A673 (cell line): ENCODE measurements at regions not wholly inside any gene's neighbourhood (a gene's known extent, or its start where the extent isn't known, plus 50 kb on each side); places are given as distances from the start of the nearest gene placed in this dataset.

Experiments used
- BruUV-seq: library from RNA; stranded (reverse); fragments of 400-500 nt; replicated peaks from 2 replicates; lab custom pipeline; 2021; lab: Mats Ljungman, UMichigan
- CTCF ChIA-PET: fragments of 300-600 bp; sonication (Branson Sonifier 250); formaldehyde crosslinking; loops from one replicate; lab custom pipeline; 2022; ENCODE audit warnings: antibody characterized with exemption; lab: Charles Lee
- POLR2A ChIA-PET: fragments of 300-600 bp; sonication (Branson Sonifier 250); formaldehyde crosslinking; loops from one replicate; lab custom pipeline; 2022; ENCODE audit warnings: antibody characterized with exemption; ENCODE audit not compliant: low non-redundant PET; lab: Charles Lee
- DNase-seq: peaks from one replicate; pipeline ENCODE4 v3.0.0-alpha.2; 2015; ENCODE audit warnings: low spot score
- H3K27ac ChIP-seq: fragments of 200-600 bp; sonication (generic); 2 replicates; pipeline ENCODE4 v1.5.1; 2016; ENCODE audit warnings: mixed run types, low read depth, mild to moderate bottlenecking, mixed read lengths, antibody characterized with exemption, low read length; ENCODE audit not compliant: poor library complexity, severe bottlenecking
- H3K27me3 ChIP-seq: fragments of 200-600 bp; sonication (generic); replicated peaks from 2 replicates; pipeline ENCODE4 v1.6.1; 2017; ENCODE audit warnings: mixed run types, low read depth, mild to moderate bottlenecking, mixed read lengths, antibody characterized with exemption, low read length; ENCODE audit not compliant: insufficient read depth, poor library complexity
- H3K36me3 ChIP-seq: fragments of 200-600 bp; sonication (generic); 2 replicates; pipeline ENCODE4 v1.6.1; 2016; ENCODE audit warnings: mixed run types, mild to moderate bottlenecking, mixed read lengths, antibody characterized with exemption, low read length; ENCODE audit not compliant: insufficient read depth, poor library complexity, severe bottlenecking
- H3K4me1 ChIP-seq: fragments of 200-600 bp; sonication (generic); 2 replicates; pipeline ENCODE4 v1.6.1; 2017; ENCODE audit warnings: mixed run types, mild to moderate bottlenecking, mixed read lengths, antibody characterized with exemption, low read length; ENCODE audit not compliant: insufficient read depth, poor library complexity, severe bottlenecking
- H3K4me3 ChIP-seq: fragments of 200-600 bp; sonication (generic); 2 replicates; pipeline ENCODE4 v1.5.1; 2016; ENCODE audit warnings: low read depth, mixed run types, mild to moderate bottlenecking, mixed read lengths, low read length; ENCODE audit not compliant: poor library complexity, severe bottlenecking
- H3K9me3 ChIP-seq: fragments of 200-600 bp; sonication (generic); 2 replicates; pipeline ENCODE4 v1.6.1; 2016; ENCODE audit warnings: mixed run types, low read depth, mild to moderate bottlenecking, mixed read lengths, antibody characterized with exemption, low read length; ENCODE audit not compliant: poor library complexity, severe bottlenecking
- EZH2 ChIP-seq: fragments of 200-600 bp; sonication (generic); IDR thresholded peaks from 2 replicates; pipeline ENCODE4 v1.6.1; 2017; ENCODE audit warnings: borderline replicate concordance, low read depth, mild to moderate bottlenecking, mixed read lengths, antibody characterized with exemption, low read length; ENCODE audit not compliant: poor library complexity, severe bottlenecking
- intact Hi-C: fragments of 100-400 bp; cut with micrococcal nuclease; formaldehyde crosslinking; loops from one replicate; pipeline ENCODE4 v1.10.0; 2022; ENCODE audit not compliant: unreplicated experiment
- TF ChIP-seq, protein P1 (sequence below): fragments of 300-800, 200-600 bp; sonication (generic); conservative IDR thresholded peaks from 2 replicates; pipeline ENCODE4 v1.5.1; 2017; ENCODE audit warnings: low read depth, mild to moderate bottlenecking, antibody characterized with exemption, low read length, moderate library complexity, mixed read lengths

DNA sequence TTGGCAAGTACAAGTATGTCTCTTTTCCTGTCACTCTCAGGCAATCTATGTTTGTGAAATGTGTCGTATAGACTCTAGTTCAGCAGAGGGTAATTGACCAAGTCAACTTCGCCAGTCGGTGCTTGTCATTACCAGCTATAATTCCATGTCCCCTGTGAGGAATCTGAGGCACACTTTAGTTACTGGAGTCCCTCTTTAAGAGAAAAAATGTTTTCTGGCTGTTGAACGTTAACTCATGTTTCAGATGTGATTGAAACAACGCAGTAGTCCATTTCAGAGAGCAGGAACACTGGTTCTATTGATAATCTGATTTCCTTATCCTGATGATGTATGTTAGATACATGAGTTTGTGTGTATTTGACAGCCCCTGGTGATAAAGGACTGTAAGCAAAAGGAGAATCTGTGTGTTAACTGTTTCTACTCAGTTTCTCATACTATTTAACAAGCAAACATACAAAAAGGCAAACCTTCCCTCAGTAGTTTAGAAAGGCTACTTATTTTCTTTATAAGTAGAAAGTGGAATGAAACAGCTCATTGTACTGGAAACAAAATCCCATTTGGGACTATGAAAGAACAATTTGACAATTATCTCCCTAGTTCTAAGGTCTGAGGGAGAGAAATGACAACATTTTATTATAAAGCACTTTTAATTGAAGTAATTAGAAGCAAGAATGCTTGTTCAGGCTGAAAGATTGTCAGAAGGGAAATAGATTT, 161.1 kb upstream of the TRHDE start:
- BruUV-seq: no TSS peak
- TF ChIP-seq, protein P1, sequence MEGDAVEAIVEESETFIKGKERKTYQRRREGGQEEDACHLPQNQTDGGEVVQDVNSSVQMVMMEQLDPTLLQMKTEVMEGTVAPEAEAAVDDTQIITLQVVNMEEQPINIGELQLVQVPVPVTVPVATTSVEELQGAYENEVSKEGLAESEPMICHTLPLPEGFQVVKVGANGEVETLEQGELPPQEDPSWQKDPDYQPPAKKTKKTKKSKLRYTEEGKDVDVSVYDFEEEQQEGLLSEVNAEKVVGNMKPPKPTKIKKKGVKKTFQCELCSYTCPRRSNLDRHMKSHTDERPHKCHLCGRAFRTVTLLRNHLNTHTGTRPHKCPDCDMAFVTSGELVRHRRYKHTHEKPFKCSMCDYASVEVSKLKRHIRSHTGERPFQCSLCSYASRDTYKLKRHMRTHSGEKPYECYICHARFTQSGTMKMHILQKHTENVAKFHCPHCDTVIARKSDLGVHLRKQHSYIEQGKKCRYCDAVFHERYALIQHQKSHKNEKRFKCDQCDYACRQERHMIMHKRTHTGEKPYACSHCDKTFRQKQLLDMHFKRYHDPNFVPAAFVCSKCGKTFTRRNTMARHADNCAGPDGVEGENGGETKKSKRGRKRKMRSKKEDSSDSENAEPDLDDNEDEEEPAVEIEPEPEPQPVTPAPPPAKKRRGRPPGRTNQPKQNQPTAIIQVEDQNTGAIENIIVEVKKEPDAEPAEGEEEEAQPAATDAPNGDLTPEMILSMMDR: no peak
- no peak for TF ChIP-seq EZH2
- Histone ChIP-seq H3K9me3 (no peaks in the 10 kb centered on the region), H3K36me3 (no peaks in the 10 kb centered on the region), H3K27ac (no peak overlapping the region), H3K27me3 (no peaks in the 10 kb centered on the region), H3K4me1 (no peaks in the 10 kb centered on the region), H3K4me3 (no peak overlapping the region)
- DNase-seq: no peak
- ChIA-PET CTCF (no interaction called here), POLR2A (no interaction called here)
- intact Hi-C loops: no loop called here

DNA sequence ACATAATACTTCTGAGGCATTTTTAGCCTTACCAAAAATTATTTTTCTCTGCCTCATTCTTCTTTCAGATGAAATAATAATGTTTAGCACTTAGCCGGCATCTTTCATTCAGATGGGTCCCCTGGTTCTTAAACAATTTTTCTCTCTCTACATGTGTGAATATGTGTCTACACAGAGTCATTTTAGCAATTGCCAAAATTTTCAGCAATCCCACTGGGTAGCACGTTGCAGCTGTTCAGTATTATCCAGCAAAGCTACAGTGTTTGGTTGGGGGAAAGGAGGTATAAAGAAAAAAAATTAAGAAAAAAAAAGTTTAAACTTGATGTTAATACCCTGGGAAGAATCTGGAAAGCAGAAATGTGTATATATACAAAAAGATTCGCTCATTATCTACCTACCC, 160.5 kb upstream of the TRHDE start:
- Histone ChIP-seq H3K9me3 (no peaks in the 10 kb centered on the region), H3K27ac (no peak overlapping the region), H3K4me1 (no peaks in the 10 kb centered on the region), H3K27me3 (no peaks in the 10 kb centered on the region), H3K36me3 (no peaks in the 10 kb centered on the region), H3K4me3 (no peak overlapping the region)
- DNase-seq: no peak
- CTCF ChIA-PET: no interaction called here
- intact Hi-C loops: no loop called here
- no TSS peak for BruUV-seq
- TF ChIP-seq EZH2: no peak
- TF ChIP-seq, protein P1: no peak
- POLR2A ChIA-PET: no interaction called here

DNA sequence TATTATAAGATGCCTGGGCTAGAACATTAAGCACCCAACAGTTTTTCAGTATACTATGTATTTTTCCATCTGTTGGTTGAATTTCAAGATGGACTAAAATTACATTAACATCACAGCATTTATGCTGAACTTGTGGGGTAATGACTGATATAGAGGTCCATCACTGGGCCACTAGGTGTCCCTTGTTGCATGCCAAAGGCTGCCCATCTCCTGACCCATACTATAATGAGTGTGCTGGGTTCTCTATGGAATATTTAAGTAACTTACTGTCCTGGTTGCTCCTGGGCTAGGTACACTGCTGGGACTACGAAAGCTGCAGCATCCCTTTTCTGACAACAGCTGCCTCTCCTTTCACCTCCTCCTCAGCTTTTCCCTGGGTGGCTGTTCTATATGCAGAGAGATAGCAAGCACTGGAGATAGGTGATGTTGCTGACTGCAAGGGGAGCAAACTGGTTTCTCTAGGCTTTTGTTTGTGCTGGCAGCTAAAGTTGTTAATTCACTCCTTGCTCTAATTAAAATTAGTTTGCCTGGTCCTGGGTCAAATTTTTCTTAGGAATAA, 138.6 kb upstream of the TRHDE start:
- Histone ChIP-seq H3K4me3 (no peak overlapping the region), H3K36me3 (no peaks in the 10 kb centered on the region), H3K4me1 (peaks cover 7% of the 10 kb centered on the region), H3K27ac (no peak overlapping the region), H3K27me3 (no peaks in the 10 kb centered on the region), H3K9me3 (no peaks in the 10 kb centered on the region)
- no TSS peak for BruUV-seq
- ChIA-PET POLR2A (no interaction called here), CTCF (no interaction called here)
- intact Hi-C loops: no loop called here
- DNase-seq: peak; percentile 4
- TF ChIP-seq, protein P1: no peak
- TF ChIP-seq EZH2: no peak
